HEK293T (cell line): ENCODE measurements at regions not wholly inside any gene's neighbourhood (a gene's known extent, or its start where the extent isn't known, plus 50 kb on each side); places are given as distances from the start of the nearest gene placed in this dataset.
"Not testable (repeated sequence)": the region's sequence is repeated elsewhere in the genome, so short reads cannot be mapped to it uniquely, and the experiment has no call there.

ENCODE experiments used
- CTCF ChIA-PET: fragments of 350-600 bp; formaldehyde crosslinking; extraction: SDS; loops from one replicate; lab custom pipeline; 2021; ENCODE audit warnings: antibody characterized with exemption, inconsistent platforms; lab: Yijun Ruan, JAX
- POLR2A ChIA-PET: fragments of 350-600 bp; formaldehyde crosslinking; extraction: SDS; loops from one replicate; lab custom pipeline; 2020; ENCODE audit warnings: antibody characterized with exemption, inconsistent platforms; lab: Yijun Ruan, JAX
- DNase-seq: peaks from one replicate; pipeline ENCODE4 v3.0.0; 2012; ENCODE audit warnings: mixed read lengths; ENCODE audit errors: extremely low spot score
- ARNT ChIP-seq: fragments of 450-650 bp; IDR thresholded peaks from 2 replicates; pipeline ENCODE4 v1.6.1; 2017; ENCODE audit warnings: mild to moderate bottlenecking
- BHLHE40 ChIP-seq: fragments of 450-650 bp; IDR thresholded peaks from 2 replicates; pipeline ENCODE4 v1.6.1; 2016; ENCODE audit warnings: mild to moderate bottlenecking, moderate library complexity, borderline replicate concordance
- CTBP1 ChIP-seq: fragments of 450-650 bp; IDR thresholded peaks from 2 replicates; pipeline ENCODE4 v1.6.1; 2016; ENCODE audit warnings: borderline replicate concordance
- ELF4 ChIP-seq: fragments of 450-650 bp; IDR thresholded peaks from 2 replicates; pipeline ENCODE4 v1.6.1; 2017; ENCODE audit warnings: antibody characterized with exemption
- FOXA1 ChIP-seq: fragments of 450-650 bp; IDR thresholded peaks from 2 replicates; pipeline ENCODE4 v1.6.1; 2016; ENCODE audit warnings: mild to moderate bottlenecking
- FOXK2 ChIP-seq: fragments of 450-650 bp; IDR thresholded peaks from 2 replicates; pipeline ENCODE4 v1.6.1; 2016; ENCODE audit warnings: mild to moderate bottlenecking
- FOXM1 ChIP-seq: fragments of 450-650 bp; IDR thresholded peaks from 2 replicates; pipeline ENCODE4 v1.6.1; 2017; ENCODE audit warnings: mild to moderate bottlenecking, borderline replicate concordance
- HDGF ChIP-seq: fragments of 450-650 bp; IDR thresholded peaks from 2 replicates; pipeline ENCODE4 v1.6.1; 2017; ENCODE audit warnings: antibody characterized with exemption, borderline replicate concordance
- L3MBTL2 ChIP-seq: fragments of 450-650 bp; conservative IDR thresholded peaks from 2 replicates; pipeline ENCODE4 v1.6.1; 2016; ENCODE audit warnings: mild to moderate bottlenecking
- LEF1 ChIP-seq: fragments of 450-650 bp; IDR thresholded peaks from 2 replicates; pipeline ENCODE4 v1.6.1; 2017; ENCODE audit warnings: mild to moderate bottlenecking, borderline replicate concordance
- NFRKB ChIP-seq: fragments of 450-650 bp; IDR thresholded peaks from 2 replicates; pipeline ENCODE4 v1.6.1; 2016; ENCODE audit warnings: mild to moderate bottlenecking, moderate library complexity
- SP1 ChIP-seq: fragments of 450-650 bp; IDR thresholded peaks from 2 replicates; pipeline ENCODE4 v1.6.1; 2017
- SUZ12 ChIP-seq: fragments of 450-650 bp; IDR thresholded peaks from 2 replicates; pipeline ENCODE4 v1.6.1; 2016; ENCODE audit warnings: mild to moderate bottlenecking
- TARDBP ChIP-seq: fragments of 450-650 bp; IDR thresholded peaks from 2 replicates; pipeline ENCODE4 v1.6.1; 2016
- ZNF384 ChIP-seq: fragments of 450-650 bp; IDR thresholded peaks from 2 replicates; pipeline ENCODE4 v1.6.1; 2016
- TF ChIP-seq, protein P1 (sequence below): fragments of 450-650 bp; IDR thresholded peaks from 2 replicates; pipeline ENCODE4 v1.6.1; 2016

DNA sequence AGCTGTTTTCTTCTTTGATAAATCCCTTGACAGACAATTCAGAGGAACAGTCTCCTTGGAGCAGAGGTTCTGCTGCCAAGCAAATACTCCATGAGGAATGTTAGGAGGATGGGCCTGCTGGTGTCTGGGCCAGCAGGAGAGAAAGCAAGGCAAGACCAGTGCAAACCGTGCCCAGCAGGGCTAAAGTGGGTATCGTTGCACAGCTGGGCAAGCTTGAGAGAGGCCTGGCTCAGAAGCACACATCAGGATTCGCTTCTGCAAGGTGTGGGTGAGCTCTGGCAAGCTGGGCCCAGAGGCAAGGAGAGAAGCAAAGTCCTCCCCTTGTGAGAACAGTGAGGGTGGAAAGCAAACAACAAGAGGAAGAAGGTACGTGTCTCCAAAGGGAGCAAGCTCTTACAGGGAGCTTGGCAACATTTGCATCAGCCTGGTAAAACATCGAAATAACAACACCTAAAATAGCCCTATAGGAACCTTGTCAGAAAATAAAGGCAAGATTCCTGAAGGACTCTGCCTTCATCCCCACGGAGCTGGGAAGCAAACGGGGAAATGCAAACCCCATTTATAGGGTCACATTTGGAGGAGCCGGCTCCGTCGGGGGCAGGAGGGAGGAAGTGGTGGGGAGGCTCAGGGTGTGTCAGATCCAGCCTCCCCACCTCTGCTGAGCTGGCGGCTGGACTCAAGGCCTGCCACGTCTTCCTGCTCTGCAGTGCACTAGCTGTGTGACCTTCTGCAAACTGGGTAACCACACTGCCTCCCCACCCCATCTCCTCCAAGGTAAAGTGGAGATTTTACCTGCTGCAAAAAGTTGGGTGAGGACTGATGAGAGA is 62.3 kb upstream of the HIVEP3 start:
- DNase-seq, result no peak
- CTCF ChIA-PET, result no interaction called here
- POLR2A ChIA-PET, result no interaction called here
- no peak for TF ChIP-seq TARDBP
- TF ChIP-seq, protein P1, sequence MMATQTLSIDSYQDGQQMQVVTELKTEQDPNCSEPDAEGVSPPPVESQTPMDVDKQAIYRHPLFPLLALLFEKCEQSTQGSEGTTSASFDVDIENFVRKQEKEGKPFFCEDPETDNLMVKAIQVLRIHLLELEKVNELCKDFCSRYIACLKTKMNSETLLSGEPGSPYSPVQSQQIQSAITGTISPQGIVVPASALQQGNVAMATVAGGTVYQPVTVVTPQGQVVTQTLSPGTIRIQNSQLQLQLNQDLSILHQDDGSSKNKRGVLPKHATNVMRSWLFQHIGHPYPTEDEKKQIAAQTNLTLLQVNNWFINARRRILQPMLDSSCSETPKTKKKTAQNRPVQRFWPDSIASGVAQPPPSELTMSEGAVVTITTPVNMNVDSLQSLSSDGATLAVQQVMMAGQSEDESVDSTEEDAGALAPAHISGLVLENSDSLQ, result no peak
- TF ChIP-seq CTBP1, result no peak
- TF ChIP-seq ARNT, result no peak
- no peak for TF ChIP-seq LEF1
- no peak for TF ChIP-seq NFRKB
- no peak for TF ChIP-seq BHLHE40
- no peak for TF ChIP-seq FOXM1
- TF ChIP-seq ZNF384, result no peak
- no peak for TF ChIP-seq FOXA1
- TF ChIP-seq HDGF, result no peak
- no peak for TF ChIP-seq SP1
- TF ChIP-seq SUZ12, result no peak

DNA sequence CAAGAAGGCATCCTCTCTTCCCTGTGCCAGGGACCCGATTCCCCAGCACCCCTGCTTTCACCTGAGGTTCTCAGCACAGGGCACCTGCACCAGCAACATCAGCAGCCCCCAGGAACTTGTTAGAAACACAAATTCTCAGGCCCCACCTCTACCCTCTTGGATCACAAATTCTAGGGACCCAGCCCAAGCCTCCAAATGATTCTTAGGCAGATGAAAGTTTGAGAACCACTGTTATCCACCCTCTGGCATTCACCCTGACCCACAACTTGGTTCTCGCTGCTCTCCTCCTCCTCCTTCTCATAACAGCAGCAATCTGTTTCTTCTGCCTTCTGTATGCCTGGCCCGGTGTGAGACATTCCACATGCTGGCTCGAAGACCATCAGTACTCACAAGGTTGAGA is 60.3 kb upstream of the HIVEP3 start:
- no peak for DNase-seq
- ChIA-PET POLR2A (no interaction called here), CTCF (no interaction called here)
- TF ChIP-seq ARNT, result no peak
- TF ChIP-seq L3MBTL2, result no peak
- TF ChIP-seq FOXA1, result no peak
- no peak for TF ChIP-seq ELF4
- no peak for TF ChIP-seq BHLHE40
- TF ChIP-seq CTBP1, result no peak
- TF ChIP-seq LEF1, result no peak
- no peak for TF ChIP-seq FOXK2
- no peak for TF ChIP-seq SUZ12
- TF ChIP-seq SP1, result no peak
- TF ChIP-seq TARDBP, result no peak
- no peak for TF ChIP-seq FOXM1

DNA sequence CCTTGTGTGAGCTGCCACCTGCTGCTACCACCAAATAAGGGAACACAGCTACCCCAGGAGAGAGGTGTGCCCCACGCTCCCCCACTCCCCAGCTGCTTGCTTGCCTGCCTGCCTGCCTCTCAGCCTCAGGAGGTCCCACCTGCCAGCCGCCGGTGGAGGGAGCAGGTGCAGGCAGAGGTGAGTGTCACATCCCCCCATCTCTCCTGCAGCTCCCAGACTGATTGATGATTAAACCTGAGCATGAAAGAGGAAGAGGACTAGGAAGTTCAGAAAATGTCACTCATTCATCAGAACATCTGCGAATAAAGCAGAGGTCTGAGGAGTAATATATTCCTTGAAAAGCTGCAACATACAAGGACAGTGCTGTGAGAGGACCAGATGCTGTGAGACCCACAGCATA is 58.6 kb upstream of the HIVEP3 start:
- ChIA-PET CTCF (no interaction called here), POLR2A (no interaction called here)
- DNase-seq, result no peak
- no peak for TF ChIP-seq ARNT
- TF ChIP-seq FOXK2, result no peak
- no peak for TF ChIP-seq SUZ12
- no peak for TF ChIP-seq L3MBTL2
- TF ChIP-seq ELF4, result no peak
- no peak for TF ChIP-seq CTBP1
- no peak for TF ChIP-seq FOXA1
- TF ChIP-seq SP1, result no peak
- no peak for TF ChIP-seq LEF1
- TF ChIP-seq ZNF384, result no peak
- TF ChIP-seq FOXM1, result no peak
- TF ChIP-seq HDGF, result no peak
- TF ChIP-seq BHLHE40, result no peak
- TF ChIP-seq, protein P1, result no peak
- TF ChIP-seq TARDBP, result no peak
- no peak for TF ChIP-seq NFRKB

DNA sequence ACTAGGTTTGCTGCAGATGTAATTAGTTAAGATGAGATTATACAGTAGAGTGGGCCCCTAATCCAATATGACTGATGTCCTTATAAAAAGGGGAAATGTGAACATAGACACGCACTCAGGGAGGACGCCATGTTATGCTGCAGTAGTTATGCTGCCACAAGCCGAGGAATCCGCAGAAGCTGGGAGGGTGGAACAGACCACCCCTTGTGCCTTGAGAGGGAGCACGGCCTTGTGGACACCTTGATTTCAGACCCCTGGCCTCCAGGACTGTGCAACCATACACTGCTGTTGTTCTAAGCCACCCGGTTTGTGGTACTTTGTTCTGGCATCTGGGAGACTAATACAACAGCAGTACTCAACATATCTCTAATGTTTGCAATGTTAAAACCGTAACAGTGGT is 57.9 kb upstream of the HIVEP3 start:
- TF ChIP-seq SP1 (no peak), ARNT (no peak), TARDBP (no peak), HDGF (no peak), FOXK2 (no peak), LEF1 (no peak), ELF4 (no peak), FOXM1 (no peak), L3MBTL2 (no peak), NFRKB (no peak)
- no peak for DNase-seq
- ChIA-PET CTCF (interaction anchor here (0.6 kb wide), 1 partner anchor 793 kb away, joined by 3 read pairs; no protein-coding TSS in a partner anchor), POLR2A (no interaction called here)

DNA sequence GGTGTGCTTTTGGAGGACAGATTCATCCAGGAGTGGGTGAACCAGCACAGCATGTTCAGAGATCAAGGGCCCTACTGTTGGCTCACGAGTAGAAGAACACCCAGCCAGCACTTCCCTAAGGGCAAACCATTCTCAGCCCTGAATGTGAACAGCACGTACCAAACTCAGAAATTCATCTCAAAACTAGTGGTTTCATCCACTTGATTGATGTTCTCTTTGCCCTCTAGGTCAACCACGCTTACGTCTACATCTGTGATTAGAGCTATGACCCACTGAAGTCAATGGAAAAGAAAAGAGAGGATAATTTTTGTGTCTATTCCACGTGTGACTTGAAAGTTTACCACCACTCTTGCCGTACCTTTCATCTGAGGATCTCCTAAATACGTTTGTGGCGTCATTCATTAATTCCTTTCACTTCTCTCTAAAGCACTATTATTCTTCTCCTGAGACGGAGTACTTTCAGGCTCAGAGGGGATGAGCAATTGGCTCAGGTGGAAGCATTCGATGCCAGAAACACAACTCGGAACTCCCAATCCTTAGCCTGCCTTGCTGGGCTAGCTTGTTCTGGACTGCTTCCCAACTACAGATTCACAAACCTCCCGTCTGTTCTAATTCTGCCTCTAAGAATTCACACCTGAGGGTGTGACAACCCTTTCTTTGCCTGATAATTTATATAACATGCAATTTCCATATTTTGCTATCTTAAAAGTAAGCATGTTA is 57.3 kb upstream of the HIVEP3 start:
- ChIA-PET CTCF (interaction anchor here (0.6 kb wide), 1 partner anchor 794 kb away, joined by 3 read pairs; no protein-coding TSS in a partner anchor), POLR2A (no interaction called here)
- no peak for DNase-seq
- TF ChIP-seq FOXK2 (no peak), FOXA1 (no peak), LEF1 (no peak), L3MBTL2 (no peak), SUZ12 (no peak), NFRKB (no peak), CTBP1 (no peak), HDGF (no peak), ZNF384 (no peak)

DNA sequence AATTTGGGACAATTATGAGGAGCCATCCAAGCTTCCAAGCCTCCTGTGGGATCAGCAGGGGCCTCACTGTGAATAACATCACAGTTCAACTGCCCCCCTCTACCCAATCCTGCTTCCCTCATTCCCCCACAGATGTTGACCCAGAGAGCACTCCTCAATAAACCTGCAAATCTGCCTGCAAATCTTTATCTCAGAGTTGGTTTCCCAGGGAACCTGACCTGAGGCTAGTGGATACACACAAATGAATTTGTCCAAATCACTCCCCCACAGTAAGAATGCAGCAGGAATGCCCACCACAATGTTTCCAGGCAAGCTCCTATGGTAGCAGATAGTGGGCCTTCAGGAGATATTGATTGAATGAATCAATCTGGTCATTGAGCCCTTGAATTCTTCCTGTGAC is 56.4 kb upstream of the HIVEP3 start:
- DNase-seq, result no peak
- ChIA-PET POLR2A (no interaction called here), CTCF (no interaction called here)
- no peak for TF ChIP-seq FOXA1
- no peak for TF ChIP-seq LEF1
- no peak for TF ChIP-seq BHLHE40
- TF ChIP-seq SUZ12, result no peak
- TF ChIP-seq ZNF384, result no peak
- TF ChIP-seq ELF4, result no peak
- no peak for TF ChIP-seq CTBP1
- no peak for TF ChIP-seq ARNT
- TF ChIP-seq FOXM1, result no peak
- TF ChIP-seq, protein P1, result no peak
- no peak for TF ChIP-seq NFRKB
- TF ChIP-seq HDGF, result no peak
- TF ChIP-seq L3MBTL2, result no peak

DNA sequence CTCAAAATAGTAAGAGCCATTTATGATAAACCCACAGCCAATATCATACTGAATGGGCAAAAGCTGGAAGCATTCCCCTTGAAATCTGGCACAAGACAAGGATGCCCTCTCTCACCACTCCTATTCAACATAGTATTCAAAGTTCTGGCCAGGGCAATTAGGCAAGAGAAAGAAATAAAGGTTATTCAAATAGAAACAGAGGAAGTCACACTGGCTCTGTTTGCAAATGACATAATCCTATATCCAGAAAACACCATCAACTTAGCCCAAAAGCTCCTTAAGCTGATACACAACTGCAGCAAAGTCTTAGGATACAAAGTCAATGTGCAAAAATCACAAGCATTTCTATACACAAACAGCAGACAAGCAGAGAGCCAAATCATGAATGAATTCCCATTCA is 49.8 kb upstream of the HIVEP3 start:
- DNase-seq, POLR2A ChIA-PET, CTCF ChIA-PET: not testable (repeated sequence)
